Glutamatergic neuron (in vitro differentiated cells): ENCODE measurements at regions not wholly inside any gene's neighbourhood (a gene's known extent, or its start where the extent isn't known, plus 50 kb on each side); places are given as distances from the start of the nearest gene placed in this dataset.

Experiments
- DNase-seq: peaks from one replicate; pipeline ENCODE4 v3.0.0; 2022
- H3K27ac Mint-ChIP-seq: one replicate; pipeline ENCODE4 v1.8.0; 2020; ENCODE audit warnings: mild to moderate bottlenecking, mixed read lengths, inconsistent platforms; ENCODE audit not compliant: unreplicated experiment
- H3K27me3 Mint-ChIP-seq: one replicate; pipeline ENCODE4 v1.8.0; 2020; ENCODE audit warnings: mild to moderate bottlenecking, moderate library complexity, mixed read lengths, inconsistent platforms; ENCODE audit not compliant: unreplicated experiment
- H3K36me3 Mint-ChIP-seq: one replicate; pipeline ENCODE4 v1.8.0; 2020; ENCODE audit warnings: mild to moderate bottlenecking, mixed read lengths, inconsistent platforms; ENCODE audit not compliant: unreplicated experiment
- H3K4me1 Mint-ChIP-seq: one replicate; pipeline ENCODE4 v1.8.0; 2020; ENCODE audit warnings: mild to moderate bottlenecking, low read depth, mixed read lengths, inconsistent platforms; ENCODE audit not compliant: unreplicated experiment
- H3K4me3 Mint-ChIP-seq: one replicate; pipeline ENCODE4 v1.8.0; 2020; ENCODE audit warnings: mild to moderate bottlenecking, mixed read lengths, inconsistent platforms; ENCODE audit not compliant: unreplicated experiment
- H3K9me3 Mint-ChIP-seq: one replicate; pipeline ENCODE4 v1.8.0; 2020; ENCODE audit warnings: mild to moderate bottlenecking, moderate library complexity, mixed read lengths, inconsistent platforms; ENCODE audit not compliant: unreplicated experiment
- CTCF ChIP-seq: fragments of 200-600 bp; sonication (generic); IDR thresholded peaks from one replicate; pipeline ENCODE4 v1.5.0; 2021; ENCODE audit not compliant: partially characterized antibody, unreplicated experiment

- Mint-ChIP-seq H3K4me3 (no peak overlapping the region), H3K9me3 (no peaks in the 10 kb centered on the region), H3K4me1 (peaks cover 32% of the 10 kb centered on the region), H3K27me3 (no peaks in the 10 kb centered on the region), H3K27ac (peak overlapping the region; percentile 41), H3K36me3 (no peaks in the 10 kb centered on the region)
- no peak for DNase-seq
- TF ChIP-seq CTCF: no peak
Measured at GRCh38 chr16:76885776-76886537, 305.0 kb upstream of the MON1B start.

- no peak overlapping the region for H3K27ac Mint-ChIP-seq
- H3K4me1 Mint-ChIP-seq: peaks cover 7% of the 10 kb centered on the region
- H3K27me3 Mint-ChIP-seq: no peaks in the 10 kb centered on the region
- peaks cover 11% of the 10 kb centered on the region for H3K36me3 Mint-ChIP-seq
- TF ChIP-seq CTCF: no peak
- DNase-seq: no peak
- no peaks in the 10 kb centered on the region for H3K9me3 Mint-ChIP-seq
- no peak overlapping the region for H3K4me3 Mint-ChIP-seq
Measured at GRCh38 chr16:76897816-76898215, 293.2 kb upstream of the MON1B start.

- H3K4me1 Mint-ChIP-seq: peaks cover 9% of the 10 kb centered on the region
- peaks cover 3% of the 10 kb centered on the region for H3K36me3 Mint-ChIP-seq
- TF ChIP-seq CTCF: no peak
- no peaks in the 10 kb centered on the region for H3K27me3 Mint-ChIP-seq
- no peak overlapping the region for H3K27ac Mint-ChIP-seq
- no peaks in the 10 kb centered on the region for H3K9me3 Mint-ChIP-seq
- H3K4me3 Mint-ChIP-seq: no peak overlapping the region
- no peak for DNase-seq
Measured at GRCh38 chr16:76899767-76900166, 291.2 kb upstream of the MON1B start.

GRCh38 chr16:76900285-76901263 is 290.4 kb upstream of the MON1B start:
- TF ChIP-seq CTCF: no peak
- Mint-ChIP-seq H3K4me3 (no peak overlapping the region), H3K27ac (no peak overlapping the region), H3K9me3 (no peaks in the 10 kb centered on the region), H3K27me3 (no peaks in the 10 kb centered on the region), H3K36me3 (no peaks in the 10 kb centered on the region), H3K4me1 (peaks cover 9% of the 10 kb centered on the region)
- DNase-seq: no peak
